Stomach smooth muscle (tissue), 2 donors: ENCODE measurements at regions not wholly inside any gene's neighbourhood (a gene's known extent, or its start where the extent isn't known, plus 50 kb on each side); places are given as distances from the start of the nearest gene placed in this dataset.

ENCODE experiments used
- H3K27ac ChIP-seq: one replicate; pipeline ENCODE4 v1.7.0; 2013; ENCODE audit warnings: mild to moderate bottlenecking, low read length, inconsistent platforms
- H3K27me3 ChIP-seq, 2 donors: one replicate each; pipeline ENCODE4 v1.7.0; 2013; ENCODE audit warnings: low read length in 2 of 2; ENCODE audit not compliant: insufficient read depth in 2 of 2, control insufficient read depth in 1 of 2
- H3K36me3 ChIP-seq, 2 donors: one replicate each; pipeline ENCODE4 v1.7.0; 2013; ENCODE audit warnings: low read length in 2 of 2; ENCODE audit not compliant: control insufficient read depth in 2 of 2, insufficient read depth in 2 of 2
- H3K4me1 ChIP-seq: one replicate; pipeline ENCODE4 v1.7.0; 2013; ENCODE audit warnings: low read length; ENCODE audit not compliant: control insufficient read depth, insufficient read depth
- H3K4me3 ChIP-seq, 2 donors: one replicate each; pipeline ENCODE4 v1.7.0; 2013; ENCODE audit warnings: low read length in 2 of 2
- H3K9ac ChIP-seq, 2 donors: one replicate each; pipeline ENCODE4 v1.7.0; 2013; ENCODE audit warnings: low read length in 2 of 2, mild to moderate bottlenecking in 1 of 2
- H3K9me3 ChIP-seq, 2 donors: one replicate each; pipeline ENCODE4 v1.7.0; 2013; ENCODE audit warnings: low read length in 2 of 2; ENCODE audit not compliant: control insufficient read depth in 2 of 2
- donor health status: healthy.
- donor health status: Pancreatic carcinoma.

GRCh38 chr4:67091673-67092072, 453.6 kb downstream of the CENPC start:
- no peaks in the 10 kb centered on the region for H3K4me1 ChIP-seq
- no peaks in the 10 kb centered on the region for H3K9me3 ChIP-seq
- no peak overlapping the region for H3K27ac ChIP-seq
- no peaks in the 10 kb centered on the region for H3K27me3 ChIP-seq
- no peaks in the 10 kb centered on the region for H3K36me3 ChIP-seq
- no peak overlapping the region for H3K4me3 ChIP-seq
- no peak overlapping the region for H3K9ac ChIP-seq

- Histone ChIP-seq H3K27me3 (no peaks in the 10 kb centered on the region), H3K36me3 (no peaks in the 10 kb centered on the region), H3K27ac (no peak overlapping the region), H3K4me3 (no peak overlapping the region), H3K9me3 (no peaks in the 10 kb centered on the region), H3K4me1 (no peaks in the 10 kb centered on the region), H3K9ac (no peak overlapping the region)
Measured at GRCh38 chr4:67087897-67088296, 457.4 kb downstream of the CENPC start.

GRCh38 chr4:67084783-67085182, 460.5 kb downstream of the CENPC start:
- Histone ChIP-seq H3K4me3 (no peak overlapping the region), H3K9ac (no peak overlapping the region), H3K4me1 (no peaks in the 10 kb centered on the region), H3K27ac (no peak overlapping the region), H3K36me3 (no peaks in the 10 kb centered on the region), H3K27me3 (no peaks in the 10 kb centered on the region), H3K9me3 (no peaks in the 10 kb centered on the region)

GRCh38 chr4:67083496-67083895, 461.8 kb downstream of the CENPC start:
- H3K27ac ChIP-seq = no peak overlapping the region
- H3K9me3 ChIP-seq = no peaks in the 10 kb centered on the region
- H3K36me3 ChIP-seq = no peaks in the 10 kb centered on the region
- no peaks in the 10 kb centered on the region for H3K4me1 ChIP-seq
- no peaks in the 10 kb centered on the region for H3K27me3 ChIP-seq
- H3K4me3 ChIP-seq = no peak overlapping the region
- no peak overlapping the region for H3K9ac ChIP-seq

- no peak overlapping the region for H3K4me3 ChIP-seq
- no peaks in the 10 kb centered on the region for H3K27me3 ChIP-seq
- no peaks in the 10 kb centered on the region for H3K36me3 ChIP-seq
- H3K4me1 ChIP-seq = no peaks in the 10 kb centered on the region
- H3K9me3 ChIP-seq = no peaks in the 10 kb centered on the region
- H3K27ac ChIP-seq = no peak overlapping the region
- H3K9ac ChIP-seq = no peak overlapping the region
Measured at GRCh38 chr4:67082746-67083145, 462.6 kb downstream of the CENPC start.

GRCh38 chr4:67080046-67080557, 465.2 kb downstream of the CENPC start:
- no peak overlapping the region for H3K27ac ChIP-seq
- H3K9me3 ChIP-seq = no peaks in the 10 kb centered on the region
- no peaks in the 10 kb centered on the region for H3K36me3 ChIP-seq
- no peak overlapping the region for H3K4me3 ChIP-seq
- H3K9ac ChIP-seq = no peak overlapping the region
- H3K27me3 ChIP-seq = no peaks in the 10 kb centered on the region
- H3K4me1 ChIP-seq = no peaks in the 10 kb centered on the region

GRCh38 chr4:67071641-67072040, 473.7 kb downstream of the CENPC start:
- Histone ChIP-seq H3K27ac (no peak overlapping the region), H3K36me3 (no peaks in the 10 kb centered on the region), H3K4me1 (no peaks in the 10 kb centered on the region), H3K4me3 (no peak overlapping the region), H3K9me3 (no peaks in the 10 kb centered on the region), H3K27me3 (no peaks in the 10 kb centered on the region), H3K9ac (no peak overlapping the region)

GRCh38 chr4:67055319-67055718, 490.0 kb downstream of the CENPC start:
- no peaks in the 10 kb centered on the region for H3K9me3 ChIP-seq
- no peak overlapping the region for H3K4me3 ChIP-seq
- no peaks in the 10 kb centered on the region for H3K4me1 ChIP-seq
- no peaks in the 10 kb centered on the region for H3K27me3 ChIP-seq
- no peaks in the 10 kb centered on the region for H3K36me3 ChIP-seq
- H3K9ac ChIP-seq = no peak overlapping the region
- H3K27ac ChIP-seq = no peak overlapping the region

- H3K4me1 ChIP-seq = no peaks in the 10 kb centered on the region
- H3K36me3 ChIP-seq = no peaks in the 10 kb centered on the region
- no peaks in the 10 kb centered on the region for H3K9me3 ChIP-seq
- H3K27me3 ChIP-seq = no peaks in the 10 kb centered on the region
- no peak overlapping the region for H3K9ac ChIP-seq
- no peak overlapping the region for H3K27ac ChIP-seq
- no peak overlapping the region for H3K4me3 ChIP-seq
Measured at GRCh38 chr4:67054896-67055295, 490.4 kb downstream of the CENPC start.

GRCh38 chr4:67052814-67053675, 492.3 kb downstream of the CENPC start:
- Histone ChIP-seq H3K9ac (no peak overlapping the region), H3K36me3 (no peaks in the 10 kb centered on the region), H3K27ac (no peak overlapping the region), H3K27me3 (no peaks in the 10 kb centered on the region), H3K9me3 (no peaks in the 10 kb centered on the region), H3K4me3 (no peak overlapping the region), H3K4me1 (no peaks in the 10 kb centered on the region)
